ENCODE measurements at regions not wholly inside any gene's neighbourhood (a gene's known extent, or its start where the extent isn't known, plus 50 kb on each side); places are given as distances from the start of the nearest gene placed in this dataset.

DNA sequence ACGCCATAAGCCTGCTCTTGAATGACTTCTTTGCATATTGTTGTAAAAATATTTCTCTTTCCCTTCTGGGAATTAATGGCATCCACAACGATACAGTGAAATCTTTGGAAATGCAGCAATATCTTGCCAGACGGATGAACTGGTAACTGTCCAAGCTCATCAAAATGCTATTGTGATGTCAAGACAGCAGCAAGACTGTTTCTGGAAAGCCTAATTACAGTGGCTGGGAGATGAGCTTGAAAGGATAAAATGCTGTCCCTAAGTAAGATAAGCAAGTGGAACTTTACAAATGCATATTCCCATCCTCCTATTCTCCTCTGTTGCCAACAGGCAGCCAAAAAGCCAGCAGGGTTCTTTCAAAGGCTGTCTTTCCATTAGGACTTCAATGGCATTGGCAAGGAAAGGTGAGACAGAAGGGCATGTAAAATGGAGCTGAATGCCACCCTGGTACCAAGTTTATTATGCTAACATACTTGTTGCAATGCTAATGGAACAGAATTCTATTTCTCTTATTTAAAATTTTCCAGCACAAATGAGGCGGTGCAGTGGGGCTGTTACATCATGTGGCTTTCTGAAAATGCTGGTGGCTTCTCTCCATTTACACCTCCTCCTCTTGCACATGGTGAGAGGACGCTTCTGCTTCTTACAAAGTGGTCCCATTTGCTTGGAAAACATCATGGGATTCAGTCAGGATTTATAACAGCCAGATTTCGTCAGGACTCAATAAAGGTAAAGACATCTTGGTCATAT lies 178.3 kb upstream of the PTER start:
- no peak for DNase-seq (ENCODE audit: low read depth)
- TF ChIP-seq, protein P1, sequence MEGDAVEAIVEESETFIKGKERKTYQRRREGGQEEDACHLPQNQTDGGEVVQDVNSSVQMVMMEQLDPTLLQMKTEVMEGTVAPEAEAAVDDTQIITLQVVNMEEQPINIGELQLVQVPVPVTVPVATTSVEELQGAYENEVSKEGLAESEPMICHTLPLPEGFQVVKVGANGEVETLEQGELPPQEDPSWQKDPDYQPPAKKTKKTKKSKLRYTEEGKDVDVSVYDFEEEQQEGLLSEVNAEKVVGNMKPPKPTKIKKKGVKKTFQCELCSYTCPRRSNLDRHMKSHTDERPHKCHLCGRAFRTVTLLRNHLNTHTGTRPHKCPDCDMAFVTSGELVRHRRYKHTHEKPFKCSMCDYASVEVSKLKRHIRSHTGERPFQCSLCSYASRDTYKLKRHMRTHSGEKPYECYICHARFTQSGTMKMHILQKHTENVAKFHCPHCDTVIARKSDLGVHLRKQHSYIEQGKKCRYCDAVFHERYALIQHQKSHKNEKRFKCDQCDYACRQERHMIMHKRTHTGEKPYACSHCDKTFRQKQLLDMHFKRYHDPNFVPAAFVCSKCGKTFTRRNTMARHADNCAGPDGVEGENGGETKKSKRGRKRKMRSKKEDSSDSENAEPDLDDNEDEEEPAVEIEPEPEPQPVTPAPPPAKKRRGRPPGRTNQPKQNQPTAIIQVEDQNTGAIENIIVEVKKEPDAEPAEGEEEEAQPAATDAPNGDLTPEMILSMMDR (IDR thresholded peaks at IDR 0.05; ENCODE audit: insufficient read depth, low read depth, low read length, missing control alignments): no peak
- no peak overlapping the region for H3K4me3 ChIP-seq (ENCODE audit: low read length)

DNA sequence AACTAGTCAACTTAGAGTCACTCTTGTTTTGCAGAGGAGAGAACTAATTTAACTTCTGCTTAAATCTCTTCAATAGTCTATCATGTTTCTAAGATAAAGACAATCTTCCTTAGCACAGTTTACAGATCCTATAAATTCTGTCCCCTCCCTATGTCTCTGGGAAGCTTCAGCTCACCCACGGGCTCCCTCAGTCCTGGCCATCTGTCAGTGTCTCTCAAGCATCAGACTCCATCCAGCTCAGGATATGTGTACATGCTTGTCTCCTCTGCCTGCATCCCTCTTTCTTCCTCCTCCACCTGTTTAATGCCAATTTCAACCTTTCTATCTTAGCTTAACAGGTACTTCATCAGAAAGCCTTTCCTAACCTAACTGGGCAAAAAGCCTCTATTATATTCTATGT lies 177.1 kb upstream of the PTER start:
- TF ChIP-seq, protein P1 (IDR thresholded peaks at IDR 0.05; ENCODE audit: insufficient read depth, low read depth, low read length, missing control alignments): no peak
- no peak for DNase-seq (ENCODE audit: low read depth)
- no peak overlapping the region for H3K4me3 ChIP-seq (ENCODE audit: low read length)

DNA sequence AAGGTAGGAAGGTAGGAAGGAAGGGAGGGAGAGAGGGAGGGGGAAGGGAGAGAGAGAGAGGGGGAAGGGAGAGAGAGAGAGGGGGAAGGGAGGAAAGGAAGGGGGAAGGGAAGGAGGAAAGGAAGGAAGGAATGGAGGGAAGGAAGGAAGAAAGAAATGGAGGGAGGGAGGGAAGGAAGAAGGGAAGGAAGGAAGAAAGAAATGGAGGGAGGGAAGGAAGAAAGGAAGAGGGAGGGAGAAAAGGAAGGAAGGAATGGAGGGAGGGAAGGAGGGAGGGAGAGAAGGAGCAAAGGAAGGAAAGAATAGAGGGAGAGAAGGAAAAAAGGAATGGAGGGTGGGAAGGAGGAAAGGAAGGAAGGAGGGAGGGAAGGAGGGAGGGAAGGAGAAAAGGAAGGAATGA lies 176.4 kb upstream of the PTER start:
- no peak for DNase-seq (ENCODE audit: low read depth)
- TF ChIP-seq, protein P1 (IDR thresholded peaks at IDR 0.05; ENCODE audit: insufficient read depth, low read depth, low read length, missing control alignments): no peak
- no peak overlapping the region for H3K4me3 ChIP-seq (ENCODE audit: low read length)

DNA sequence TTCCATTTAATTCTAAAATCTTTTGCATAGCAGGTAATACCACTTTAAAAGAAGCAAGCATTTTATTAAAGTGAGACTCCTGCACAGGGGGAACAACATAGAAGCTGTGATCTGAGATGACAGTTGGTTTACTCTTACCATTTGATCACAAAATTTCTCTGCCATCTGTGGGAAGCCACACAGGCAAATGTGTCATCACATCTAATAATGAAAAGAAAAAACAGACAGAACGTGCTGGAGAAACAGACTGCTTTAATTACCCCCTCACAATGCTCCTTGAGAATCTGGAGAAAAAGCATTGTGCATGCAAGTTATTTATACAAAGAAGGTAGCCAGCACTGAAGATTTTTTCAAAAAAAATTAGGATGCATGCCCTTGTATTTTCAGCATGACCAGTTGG lies 165.2 kb upstream of the PTER start:
- no peak for DNase-seq (ENCODE audit: low read depth)
- TF ChIP-seq, protein P1 (IDR thresholded peaks at IDR 0.05; ENCODE audit: insufficient read depth, low read depth, low read length, missing control alignments): no peak
- H3K4me3 ChIP-seq (ENCODE audit: low read length): no peak overlapping the region

DNA sequence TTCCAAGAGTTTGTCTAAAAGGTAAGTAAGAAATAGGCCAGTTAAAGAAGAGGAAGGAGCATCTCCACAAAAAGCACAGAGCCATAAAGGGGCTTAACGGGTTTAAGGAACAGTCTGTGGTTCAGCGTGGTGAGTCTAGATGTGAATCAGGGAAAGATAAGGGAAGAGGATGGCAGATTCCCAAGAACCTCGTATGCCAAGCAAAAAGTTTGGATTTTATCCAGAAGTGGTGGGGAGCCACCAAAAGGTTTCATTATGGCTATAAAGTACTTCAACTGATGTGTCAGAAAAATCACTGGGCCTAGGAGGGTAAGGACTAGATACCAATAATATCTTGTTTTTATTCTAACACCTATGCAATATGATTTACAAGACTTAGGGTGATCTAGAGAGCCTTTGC lies 161.9 kb upstream of the PTER start:
- DNase-seq (ENCODE audit: low read depth): no peak
- H3K4me3 ChIP-seq (ENCODE audit: low read length): no peak overlapping the region
- TF ChIP-seq, protein P1 (IDR thresholded peaks at IDR 0.05; ENCODE audit: insufficient read depth, low read depth, low read length, missing control alignments): no peak

DNA sequence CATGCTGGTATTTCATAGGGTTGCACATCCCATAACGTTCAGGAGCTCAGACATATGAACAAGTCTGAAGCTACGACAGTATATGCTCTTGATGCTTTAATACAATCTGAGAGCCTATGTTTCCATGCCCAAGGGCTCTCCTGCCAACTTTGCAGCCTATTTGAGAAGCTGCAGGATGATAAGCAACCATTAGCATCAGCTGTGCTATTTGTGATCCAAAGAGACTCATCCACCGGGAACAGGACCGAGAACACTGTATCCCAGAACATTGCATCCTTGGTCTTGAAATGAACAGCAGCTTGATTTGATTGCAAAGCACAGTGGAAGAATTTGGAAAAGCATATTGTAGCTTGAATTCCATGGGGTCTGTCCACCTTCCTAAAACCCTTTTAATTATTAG lies 156.2 kb upstream of the PTER start:
- no peak overlapping the region for H3K4me3 ChIP-seq (ENCODE audit: low read length)
- DNase-seq (ENCODE audit: low read depth): no peak
- TF ChIP-seq, protein P1 (IDR thresholded peaks at IDR 0.05; ENCODE audit: insufficient read depth, low read depth, low read length, missing control alignments): no peak

DNA sequence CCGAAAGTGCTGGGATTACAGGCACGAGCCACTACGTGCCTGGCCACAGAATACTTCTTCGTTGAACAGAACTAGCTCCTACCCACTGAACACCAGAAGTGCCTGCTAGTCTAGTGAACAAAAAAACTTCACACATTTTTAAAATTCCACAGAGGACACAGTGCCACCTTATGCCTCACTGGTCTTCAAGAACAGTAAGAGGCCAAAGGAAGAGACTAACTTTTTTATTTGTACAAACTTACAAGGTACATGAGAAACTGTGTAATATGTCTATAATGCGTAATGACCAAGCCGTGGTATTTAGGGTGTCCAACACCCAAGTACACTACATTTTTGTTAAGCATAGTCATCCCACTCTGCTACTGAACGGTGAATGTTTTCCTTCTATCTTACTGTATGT lies 144.4 kb upstream of the PTER start:
- no peak for DNase-seq (ENCODE audit: low read depth)
- H3K4me3 ChIP-seq (ENCODE audit: low read length): no peak overlapping the region
- TF ChIP-seq, protein P1 (IDR thresholded peaks at IDR 0.05; ENCODE audit: insufficient read depth, low read depth, low read length, missing control alignments): no peak
